ENCODE measurements at regions not wholly inside any gene's neighbourhood (a gene's known extent, or its start where the extent isn't known, plus 50 kb on each side); places are given as distances from the start of the nearest gene placed in this dataset.
"Not testable (repeated sequence)": the region's sequence is repeated elsewhere in the genome, so short reads cannot be mapped to it uniquely, and the experiment has no call there.

DNA sequence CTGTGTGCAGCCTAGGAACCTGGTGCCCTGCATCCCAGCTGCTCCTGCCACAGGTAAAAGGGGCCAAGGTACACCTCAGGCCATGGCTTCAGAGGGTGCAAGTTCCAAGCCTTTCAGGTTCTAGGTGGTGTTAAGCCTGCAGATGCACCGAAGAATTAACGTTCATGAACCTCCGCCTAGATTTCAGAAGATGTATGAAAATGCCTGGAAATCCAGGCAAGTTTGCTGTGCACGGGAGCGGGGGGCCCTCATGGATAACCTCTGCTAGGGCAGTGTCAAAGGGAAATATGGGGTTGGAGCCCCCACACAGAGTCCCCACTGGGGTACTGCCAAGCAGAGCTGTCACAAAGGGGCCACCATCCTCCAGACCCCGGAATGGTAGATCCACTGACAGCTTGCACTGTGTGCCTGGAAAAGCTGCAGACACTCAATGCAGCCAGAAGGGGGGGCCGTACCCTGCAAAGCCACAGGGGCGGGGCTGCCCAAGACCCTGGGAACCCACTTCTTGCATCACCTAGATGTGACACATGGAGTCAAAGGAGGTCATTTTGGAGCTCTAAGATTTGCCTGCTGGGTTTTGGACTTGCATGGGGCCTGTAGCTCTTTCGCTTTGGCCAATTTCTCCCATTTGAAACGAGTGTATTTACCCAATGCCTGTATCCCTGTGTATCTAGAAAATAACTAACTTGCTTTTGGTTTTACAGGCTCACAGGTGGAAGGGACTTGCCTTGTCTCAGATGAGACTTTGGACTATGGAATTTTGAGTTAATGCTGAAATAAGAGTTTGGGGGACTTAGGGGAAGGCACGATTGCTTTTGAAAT, 145.2 kb upstream of the C1QTNF3 start:
- peak; percentile 95 for DNase-seq (ENCODE audit: low spot score)

DNA sequence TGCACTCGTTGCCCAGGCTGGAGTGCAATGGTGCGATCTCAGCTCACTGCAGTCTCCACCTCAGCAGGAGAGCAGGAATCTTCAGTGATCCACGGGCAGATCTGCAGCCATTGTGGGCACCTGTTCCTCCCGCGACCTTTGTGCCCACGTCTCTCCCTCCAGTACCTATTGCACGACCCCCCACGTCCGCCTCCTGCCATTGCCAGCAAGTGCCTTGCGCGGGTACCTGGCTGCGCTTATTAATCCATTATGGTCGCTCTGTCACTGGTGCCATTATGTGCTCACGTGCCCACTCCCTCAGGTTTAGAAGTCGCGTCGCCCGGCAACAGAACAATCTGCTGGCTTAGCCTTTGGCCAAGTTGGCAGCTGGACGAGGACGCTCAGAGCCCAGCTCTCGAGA, 146.2 kb upstream of the C1QTNF3 start:
- peak; percentile 95 for DNase-seq (ENCODE audit: low spot score)

DNA sequence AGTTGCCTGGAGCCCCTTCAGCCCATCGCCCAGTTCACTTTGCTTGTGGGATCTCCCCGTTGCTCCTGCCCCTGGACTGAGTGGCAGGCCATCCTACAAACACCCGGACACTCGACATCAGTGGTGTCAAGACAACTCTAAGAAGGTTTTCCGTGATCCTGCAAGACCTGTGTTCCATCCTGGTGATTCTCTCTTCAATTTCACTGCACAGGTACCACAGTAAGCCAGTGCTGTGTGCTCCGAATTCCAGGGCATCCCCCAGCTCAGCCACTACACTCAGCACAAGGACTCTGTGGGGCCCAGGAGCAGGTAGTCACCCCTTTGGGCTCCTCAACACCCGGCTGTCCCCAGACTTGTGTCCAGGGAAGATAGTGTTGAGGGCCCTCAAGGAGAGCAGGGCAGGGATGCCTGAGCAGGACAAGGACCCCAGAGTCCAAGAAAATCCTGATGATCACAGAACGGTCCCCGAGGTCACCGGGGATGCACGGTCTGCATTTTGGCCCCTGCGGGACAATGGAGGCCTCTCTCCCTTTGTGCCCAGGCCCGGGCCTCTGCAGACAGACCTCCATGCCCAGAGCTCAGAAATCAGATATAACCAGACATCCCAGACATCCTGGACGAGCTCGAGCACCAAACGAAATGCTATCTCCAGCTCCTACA, 146.9 kb upstream of the C1QTNF3 start:
- peak; percentile 94 for DNase-seq (ENCODE audit: low spot score)

DNA sequence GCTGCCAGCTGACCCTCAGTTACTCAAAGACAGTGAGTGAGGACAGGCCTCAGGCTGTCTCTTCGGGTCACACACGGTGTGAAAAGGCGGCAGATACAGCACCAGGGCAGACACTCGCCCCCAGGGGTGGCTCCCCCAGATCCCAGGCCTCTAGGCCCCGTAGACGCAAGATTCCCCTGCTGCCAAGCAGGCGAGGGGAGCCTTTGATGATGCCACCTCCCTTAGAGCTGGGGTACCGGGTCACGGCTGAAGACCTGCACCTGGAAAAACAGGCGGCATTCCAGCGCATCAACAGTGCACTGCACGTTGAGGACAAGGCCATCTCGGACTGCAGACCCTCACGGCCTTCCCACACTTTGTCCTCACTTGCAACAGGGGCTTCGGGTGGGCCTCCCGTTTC, 147.5 kb upstream of the C1QTNF3 start:
- peak; percentile 95 for DNase-seq (ENCODE audit: low spot score)

DNA sequence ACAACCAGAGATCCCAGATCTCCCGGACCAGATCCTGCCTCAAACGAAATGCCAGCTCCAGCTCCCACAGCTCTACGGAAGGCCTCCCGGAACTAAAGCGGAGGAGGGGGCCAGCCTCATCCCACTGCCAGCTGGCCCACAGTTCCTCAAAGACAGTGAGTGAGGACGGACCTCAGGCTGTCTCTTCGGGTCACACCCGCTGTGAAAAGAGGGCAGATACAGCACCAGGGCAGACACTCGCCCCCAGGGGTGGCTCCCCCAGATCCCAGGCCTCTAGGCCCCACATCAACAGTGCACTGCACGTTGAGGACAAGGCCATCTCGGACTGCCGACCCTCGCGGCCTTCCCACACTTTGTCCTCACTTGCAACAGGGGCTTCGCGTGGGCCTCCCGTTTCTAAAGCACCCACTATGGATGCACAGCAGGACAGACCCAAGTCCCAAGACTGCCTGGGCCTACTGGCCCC, 148.3 kb upstream of the C1QTNF3 start:
- peak; percentile 98 for DNase-seq (ENCODE audit: low spot score)

DNA sequence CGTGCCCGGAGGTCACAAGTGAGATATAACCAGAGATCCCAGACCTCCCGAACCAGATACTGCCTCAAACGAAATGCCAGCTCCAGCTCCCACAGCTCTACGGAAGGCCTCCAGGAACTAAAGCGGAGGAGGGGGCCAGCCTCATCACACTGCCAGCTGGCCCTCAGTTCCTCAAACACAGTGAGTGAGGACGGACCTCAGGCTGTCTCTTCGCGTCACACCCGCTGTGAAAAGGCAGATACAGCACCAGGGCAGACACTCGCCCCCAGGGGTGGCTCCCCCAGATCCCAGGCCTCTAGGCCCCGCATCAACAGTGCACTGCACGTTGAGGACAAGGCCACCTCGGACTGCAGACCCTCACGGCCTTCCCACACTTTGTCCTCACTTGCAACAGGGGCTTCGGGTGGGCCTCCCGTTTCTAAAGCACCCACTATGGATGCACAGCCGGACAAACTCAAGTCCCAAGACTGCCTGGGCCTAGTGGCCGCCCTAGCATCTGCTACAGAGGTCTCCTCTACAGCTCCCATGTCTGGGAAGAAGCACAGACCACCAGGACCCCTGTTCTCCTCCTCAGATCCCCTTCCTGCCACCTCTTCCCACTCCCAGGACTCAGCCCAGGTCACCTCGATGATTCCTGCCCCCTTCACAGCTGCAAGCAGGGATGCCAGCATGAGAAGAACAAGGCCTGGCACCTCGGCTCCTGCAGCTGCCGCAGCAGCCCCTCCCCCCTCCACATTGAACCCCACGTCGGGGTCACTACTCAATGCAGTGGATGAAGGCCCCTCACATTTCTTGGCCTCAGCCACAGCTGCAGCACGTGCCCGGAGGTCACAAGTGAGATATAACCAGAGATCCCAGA, 149.3 kb upstream of the C1QTNF3 start:
- peak; percentile 95 for DNase-seq (ENCODE audit: low spot score)

DNA sequence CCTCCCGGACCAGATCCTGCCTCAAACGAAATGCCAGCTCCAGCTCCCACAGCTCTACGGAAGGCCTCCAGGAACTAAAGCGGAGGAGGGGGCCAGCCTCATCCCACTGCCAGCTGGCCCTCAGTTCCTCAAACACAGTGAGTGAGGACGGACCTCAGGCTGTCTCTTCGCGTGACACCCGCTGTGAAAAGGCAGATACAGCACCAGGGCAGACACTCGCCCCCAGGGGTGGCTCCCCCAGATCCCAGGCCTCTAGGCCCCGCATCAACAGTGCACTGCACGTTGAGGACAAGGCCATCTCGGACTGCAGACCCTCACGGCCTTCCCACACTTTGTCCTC, 149.9 kb upstream of the C1QTNF3 start:
- not testable (repeated sequence) for DNase-seq (ENCODE audit: low spot score)

DNA sequence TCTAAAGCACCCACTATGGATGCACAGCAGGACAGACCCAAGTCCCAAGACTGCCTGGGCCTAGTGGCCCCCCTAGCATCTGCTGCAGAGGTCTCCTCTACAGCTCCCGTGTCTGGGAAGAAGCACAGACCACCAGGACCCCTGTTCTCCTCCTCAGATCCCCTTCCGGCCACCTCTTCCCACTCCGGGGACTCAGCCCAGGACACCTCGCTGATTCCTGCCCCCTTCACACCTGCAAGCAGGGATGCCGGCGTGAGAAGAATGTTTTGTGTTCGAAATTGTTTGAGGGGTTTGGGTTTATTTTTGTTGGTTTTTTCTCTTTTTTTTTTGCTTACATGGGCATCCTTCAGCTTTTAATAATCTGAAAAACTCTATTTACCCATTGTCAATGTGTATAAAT, 150.3 kb upstream of the C1QTNF3 start:
- DNase-seq (ENCODE audit: low spot score), result peak; percentile 92

DNA sequence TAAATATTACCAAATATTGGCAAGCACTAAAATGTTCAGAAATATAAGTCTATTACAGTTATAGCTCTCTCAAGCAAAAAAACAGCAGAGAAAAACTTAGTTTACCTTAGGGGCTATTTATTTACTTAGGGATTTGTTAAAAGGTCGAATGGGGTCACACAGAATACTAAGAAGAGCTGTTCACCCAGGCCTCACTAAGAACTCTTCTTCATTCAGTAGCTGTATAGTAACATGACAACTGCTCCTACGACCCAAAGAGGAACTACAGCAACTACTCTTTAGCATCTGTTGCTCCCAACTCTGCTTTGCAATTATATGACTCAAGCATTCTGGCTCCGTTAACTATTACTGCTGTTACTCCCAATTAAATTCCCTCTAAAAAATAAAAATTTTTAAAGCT, 150.8 kb upstream of the C1QTNF3 start:
- DNase-seq (ENCODE audit: low spot score), result not testable (repeated sequence)

DNA sequence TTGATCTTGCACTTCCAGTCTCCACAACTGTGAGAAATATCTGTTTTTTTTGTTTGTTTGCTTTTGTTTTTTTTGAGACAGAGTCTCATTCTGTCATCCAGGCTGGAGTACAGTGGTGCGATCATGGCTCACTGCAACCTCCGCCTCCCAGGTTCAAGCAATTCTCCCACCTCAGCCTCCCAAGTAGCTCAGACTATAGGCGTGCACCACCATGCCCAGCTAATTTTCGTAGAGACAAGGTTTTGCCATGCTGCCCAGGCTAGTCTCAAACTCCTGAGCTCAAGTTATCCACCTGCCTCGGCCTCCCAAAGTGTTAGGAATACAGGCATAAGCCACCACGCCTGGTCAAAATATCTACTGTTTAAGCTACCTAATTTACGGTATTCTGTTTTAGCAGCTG, 153.1 kb upstream of the C1QTNF3 start:
- not testable (repeated sequence) for DNase-seq (ENCODE audit: low spot score)

DNA sequence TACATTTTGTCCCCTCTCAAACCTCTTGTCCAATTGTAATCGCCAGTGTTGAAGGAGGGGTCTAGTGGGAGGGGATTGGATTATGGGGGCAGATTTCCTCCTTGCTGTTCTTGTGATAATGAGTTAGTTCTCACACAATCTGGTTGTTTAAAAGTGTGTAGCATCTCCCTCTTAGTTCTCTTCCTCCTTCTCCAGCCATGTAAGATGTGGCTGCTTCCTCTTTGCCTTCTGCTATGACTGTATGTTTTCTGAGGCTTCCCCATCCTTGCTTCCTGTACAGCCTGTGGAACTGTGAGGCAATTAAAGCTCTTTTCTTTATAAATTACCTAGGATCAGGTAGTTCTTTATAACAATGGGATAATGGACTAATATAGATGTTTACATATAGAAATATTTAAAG, 162.3 kb upstream of the C1QTNF3 start:
- DNase-seq (ENCODE audit: low spot score), result not testable (repeated sequence)

DNA sequence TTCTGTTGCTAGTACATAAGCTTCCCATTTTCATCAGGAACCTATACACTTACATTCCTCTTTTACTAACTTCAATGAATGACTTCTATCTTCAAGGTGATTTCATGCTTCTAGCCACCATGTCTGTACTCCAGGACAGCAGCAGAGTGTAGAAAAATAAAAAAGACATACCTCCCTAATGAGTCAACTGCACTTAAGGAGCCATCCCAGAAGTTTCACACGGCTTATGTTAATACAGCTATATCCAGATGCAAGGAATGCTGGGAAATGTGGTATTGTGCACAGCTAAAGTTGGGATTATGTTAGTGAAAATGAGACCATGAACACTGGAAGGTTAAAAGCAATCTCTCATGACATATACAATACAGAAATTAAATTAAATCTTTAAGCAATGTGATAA, 174.4 kb upstream of the C1QTNF3 start:
- DNase-seq (ENCODE audit: low spot score), result not testable (repeated sequence)

DNA sequence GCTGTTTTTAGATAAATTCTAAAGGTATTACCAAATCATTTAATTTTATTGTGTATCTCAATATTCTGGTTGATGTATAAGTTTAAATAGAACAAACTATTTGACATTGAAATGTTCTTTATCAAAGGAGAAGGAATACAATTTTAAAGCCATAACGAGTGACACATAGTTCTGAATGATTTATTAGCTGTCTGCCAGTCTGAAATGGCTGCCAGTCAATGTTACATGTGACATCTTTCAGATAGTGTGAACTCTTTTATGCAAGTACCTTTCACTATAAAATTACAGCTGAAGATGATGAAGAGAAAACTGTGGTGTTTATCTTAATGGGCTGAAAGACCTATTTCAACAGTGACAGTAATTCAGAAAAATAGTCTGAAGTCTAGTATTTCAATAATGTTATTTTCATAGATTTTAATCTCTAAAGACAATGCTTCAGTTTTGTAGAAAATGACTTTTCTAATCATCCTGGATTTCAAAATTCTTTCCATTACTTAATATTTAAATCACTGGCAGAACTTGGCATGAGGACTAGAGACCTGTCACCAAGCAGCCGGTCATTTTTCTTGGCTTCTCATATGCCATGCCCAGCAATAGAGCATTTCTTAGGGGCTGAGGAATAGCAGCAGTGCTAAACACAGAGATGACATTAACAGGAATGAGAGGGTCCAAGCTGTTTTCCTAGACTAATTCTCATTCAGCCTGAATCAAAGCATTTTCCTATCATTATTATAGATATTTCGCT, 178.5 kb upstream of the C1QTNF3 start:
- not testable (repeated sequence) for DNase-seq (ENCODE audit: low spot score)

DNA sequence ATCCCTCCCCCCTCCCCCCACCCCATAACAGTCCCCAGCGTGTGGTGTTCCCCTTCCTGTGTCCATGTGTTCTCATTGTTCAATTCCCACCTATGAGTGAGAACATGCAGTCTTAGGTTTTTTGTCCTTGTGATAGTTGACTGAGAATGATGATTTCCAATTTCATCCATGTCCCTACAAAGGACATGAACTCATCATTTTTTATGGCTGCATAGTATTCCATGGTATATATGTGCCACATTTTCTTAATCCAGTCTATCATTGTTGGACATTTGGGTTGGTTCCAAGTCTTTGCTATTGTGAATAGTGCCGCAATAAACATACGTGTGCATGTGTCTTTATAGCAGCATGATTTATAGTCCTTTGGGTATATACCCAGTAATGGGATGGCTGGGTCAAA, 180.1 kb upstream of the C1QTNF3 start:
- DNase-seq (ENCODE audit: low spot score), result not testable (repeated sequence)

DNA sequence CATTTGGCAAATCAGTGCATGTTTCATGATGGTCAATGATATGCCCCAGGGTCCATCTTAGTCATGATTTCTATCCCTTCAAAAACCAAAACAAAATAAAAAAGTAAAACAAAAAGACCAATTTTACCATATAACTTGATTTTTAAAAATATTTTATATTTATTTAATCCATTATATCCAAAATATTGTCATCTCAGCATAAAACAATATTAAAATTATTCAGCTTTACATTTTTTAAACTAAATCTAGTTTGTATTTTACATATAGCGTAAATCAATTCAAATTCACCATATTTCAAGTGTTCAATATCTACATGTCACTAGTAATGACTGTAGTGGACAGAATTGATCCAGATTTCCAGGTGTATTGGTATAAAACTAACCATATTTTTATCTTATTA, 187.4 kb upstream of the C1QTNF3 start:
- DNase-seq (ENCODE audit: low spot score), result not testable (repeated sequence)

DNA sequence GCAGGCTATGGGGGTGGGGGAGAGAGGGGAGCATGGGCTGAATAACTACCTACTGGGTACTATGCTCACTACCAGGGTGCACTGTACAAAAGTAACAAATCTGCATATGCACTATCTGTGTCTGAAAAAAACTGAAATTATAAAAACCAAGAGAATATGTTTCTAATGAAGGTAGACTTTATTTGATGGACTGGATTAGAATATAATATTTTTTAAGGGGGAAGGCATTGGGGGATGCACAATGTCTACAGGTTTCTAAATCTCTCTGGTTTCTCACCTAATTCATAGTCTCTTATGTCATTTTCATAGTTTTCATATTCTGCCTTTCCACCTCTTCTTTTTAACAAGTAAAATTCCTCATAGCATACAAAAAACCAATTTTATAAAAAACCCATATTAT, 200.8 kb upstream of the C1QTNF3 start:
- DNase-seq (ENCODE audit: low spot score), result not testable (repeated sequence)

DNA sequence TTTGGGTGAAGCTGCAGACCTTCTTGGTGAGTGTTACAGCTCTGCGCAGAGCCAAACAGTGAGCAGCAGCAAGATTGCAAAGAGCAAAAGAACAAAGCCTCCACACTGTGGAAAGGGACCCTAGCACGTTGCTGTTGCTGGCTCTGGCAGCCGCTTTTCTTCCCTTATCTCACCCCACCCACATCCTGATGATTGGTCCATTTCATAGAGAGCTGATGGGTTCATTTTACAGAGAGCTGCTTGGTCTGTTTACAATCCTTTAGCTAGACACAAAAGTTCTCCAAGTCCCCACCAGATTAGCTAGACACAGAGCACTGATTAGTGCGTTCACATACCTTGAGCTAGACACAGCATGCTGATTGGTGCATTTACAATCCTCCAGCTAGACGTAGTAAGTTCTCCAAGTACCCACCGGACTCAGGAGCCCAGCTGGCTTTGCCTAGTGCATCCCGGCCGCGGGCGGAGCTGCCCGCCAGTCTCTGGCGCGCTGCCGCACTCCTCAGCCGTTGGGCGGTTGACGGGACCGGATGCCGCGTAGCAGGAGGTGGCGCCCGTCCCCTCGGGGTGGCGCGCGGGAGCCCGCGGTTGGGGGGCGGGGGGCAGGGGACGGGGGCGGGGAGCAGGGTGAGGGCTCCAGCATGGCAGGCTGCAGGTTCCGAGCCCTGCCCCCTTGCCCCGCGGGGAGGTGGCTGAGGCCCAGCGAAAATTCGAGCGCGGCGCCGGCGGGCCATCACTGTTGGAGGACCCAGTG, 201.4 kb upstream of the C1QTNF3 start:
- DNase-seq (ENCODE audit: low spot score), result peak; percentile 90

DNA sequence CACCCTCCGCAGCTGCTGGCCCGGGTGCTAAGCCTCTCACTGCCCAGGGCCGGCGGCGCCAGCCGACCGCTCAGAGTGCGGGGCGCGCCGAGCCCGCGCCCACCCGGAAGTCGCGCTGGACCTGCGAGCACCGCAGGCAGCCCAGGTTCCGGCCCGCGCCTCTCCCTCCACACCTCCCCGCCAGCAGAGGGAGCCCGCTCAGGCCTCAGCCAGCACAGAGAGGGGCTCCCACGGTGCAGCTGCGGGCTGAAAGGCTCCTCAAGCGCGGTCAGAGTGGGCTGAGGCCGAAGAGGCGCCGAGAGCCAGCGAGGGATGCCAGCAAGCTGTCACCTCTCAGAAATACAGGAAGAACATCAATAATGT, 202.0 kb upstream of the C1QTNF3 start:
- not testable (repeated sequence) for DNase-seq (ENCODE audit: low spot score)

DNA sequence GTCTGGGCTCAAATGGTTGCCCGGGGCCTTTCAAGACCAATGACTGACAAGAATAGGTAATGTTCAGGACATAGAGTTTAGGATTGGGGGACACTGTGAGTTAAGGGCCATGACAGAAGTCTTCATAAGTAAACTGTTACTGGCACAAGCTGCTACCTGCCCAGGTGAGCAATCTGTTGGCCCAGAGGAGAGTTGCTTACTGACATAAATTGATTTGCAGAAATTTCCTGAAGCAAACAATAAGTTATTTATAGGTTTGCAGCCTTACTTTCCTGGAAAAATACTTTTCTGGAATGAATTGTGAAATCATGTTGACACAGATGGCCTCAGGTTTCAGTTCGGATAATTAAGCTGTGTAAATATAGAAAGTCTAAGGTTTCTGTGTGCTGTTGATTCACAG, 202.8 kb upstream of the C1QTNF3 start:
- DNase-seq (ENCODE audit: low spot score), result not testable (repeated sequence)

DNA sequence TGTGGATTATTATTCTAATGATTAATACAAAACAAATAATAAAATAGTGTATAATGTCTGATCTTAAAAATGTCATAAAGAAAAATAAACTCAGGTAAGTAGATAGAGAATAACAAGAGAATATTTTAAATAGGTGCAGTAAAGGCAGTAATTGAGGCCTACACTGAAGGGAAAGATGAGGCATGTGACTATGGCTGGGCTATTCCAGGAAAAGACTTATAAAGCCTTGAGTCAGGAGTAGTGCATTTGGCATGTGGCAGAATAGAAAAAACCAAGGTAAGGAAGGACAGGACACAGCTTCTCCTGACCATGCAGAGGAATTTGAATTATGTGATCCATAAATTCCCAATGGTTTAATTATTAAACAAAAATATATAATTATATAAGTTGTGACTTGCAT, 215.6 kb upstream of the C1QTNF3 start:
- DNase-seq (ENCODE audit: low spot score), result not testable (repeated sequence)

All from mesenteric fat pad (tissue), 1 donor.